GM19025 (cell line): ENCODE measurements at regions not wholly inside any gene's neighbourhood (a gene's known extent, or its start where the extent isn't known, plus 50 kb on each side); places are given as distances from the start of the nearest gene placed in this dataset.
"Not testable (repeated sequence)": the region's sequence is repeated elsewhere in the genome, so short reads cannot be mapped to it uniquely, and the experiment has no call there.

Experiments
- ATAC-seq: cut with Tn5 transposase; IDR thresholded peaks from one replicate; pipeline ENCODE4 v1.9.1; 2021; ENCODE audit warnings: mild to moderate bottlenecking, low read depth, moderate library complexity; ENCODE audit not compliant: unreplicated experiment

DNA sequence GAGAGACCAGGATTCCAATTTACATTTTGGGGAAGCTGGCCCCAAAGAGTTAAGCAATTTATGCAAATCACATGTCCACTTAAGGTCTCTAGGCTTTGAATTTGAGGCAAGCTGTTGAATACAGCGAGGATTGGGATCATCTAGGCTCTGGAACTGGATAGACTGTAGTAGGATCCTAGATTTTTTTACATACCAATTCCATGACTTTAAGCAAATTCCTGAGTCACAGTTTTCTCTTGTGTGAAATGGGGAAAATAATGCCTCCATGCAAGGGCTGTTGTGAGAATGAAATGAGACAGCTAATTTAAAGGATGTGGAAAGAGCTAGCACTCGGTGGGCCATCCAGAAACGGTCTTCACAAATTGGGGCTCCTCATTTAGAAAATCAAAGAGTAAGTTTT is 103.4 kb downstream of the MINAR1 start:
- no peak for ATAC-seq

DNA sequence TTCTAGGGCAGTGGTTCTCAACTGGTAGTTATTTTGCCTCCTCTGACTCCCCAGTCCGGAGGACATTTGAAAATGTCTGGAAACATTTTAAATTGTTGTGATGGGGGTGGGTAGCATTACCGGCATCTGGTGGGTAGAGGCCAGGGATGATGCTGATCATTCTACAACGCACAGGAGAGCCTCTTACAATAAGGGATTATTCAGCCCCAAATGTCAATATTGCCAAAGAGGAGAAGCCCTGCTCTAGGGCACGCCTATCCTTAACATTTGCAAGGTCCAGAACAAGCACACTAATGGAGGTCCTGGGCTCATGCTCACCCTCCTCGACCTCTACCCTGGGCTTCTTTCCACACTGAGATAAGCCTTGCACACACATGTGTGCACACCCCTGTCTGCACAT is 106.4 kb downstream of the MINAR1 start:
- no peak for ATAC-seq

DNA sequence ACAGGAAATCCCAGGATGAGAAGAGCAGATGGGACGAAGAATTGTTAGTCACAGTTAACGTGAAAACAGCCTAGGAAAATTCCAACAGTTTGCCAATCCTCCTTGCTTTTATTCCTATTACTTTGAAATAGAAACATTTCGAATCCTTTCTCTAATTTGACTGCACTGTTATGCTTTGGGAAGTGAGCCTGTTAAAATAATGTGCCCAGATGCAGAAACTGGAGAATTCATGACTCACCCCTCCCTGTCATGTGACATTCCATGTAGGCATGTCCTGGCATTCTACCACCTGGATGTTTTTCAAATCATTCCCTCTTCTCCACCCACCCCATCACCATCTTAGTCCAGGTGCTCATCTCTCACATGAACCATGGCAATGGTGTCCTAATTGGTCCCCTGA is 107.3 kb downstream of the MINAR1 start:
- no peak for ATAC-seq

DNA sequence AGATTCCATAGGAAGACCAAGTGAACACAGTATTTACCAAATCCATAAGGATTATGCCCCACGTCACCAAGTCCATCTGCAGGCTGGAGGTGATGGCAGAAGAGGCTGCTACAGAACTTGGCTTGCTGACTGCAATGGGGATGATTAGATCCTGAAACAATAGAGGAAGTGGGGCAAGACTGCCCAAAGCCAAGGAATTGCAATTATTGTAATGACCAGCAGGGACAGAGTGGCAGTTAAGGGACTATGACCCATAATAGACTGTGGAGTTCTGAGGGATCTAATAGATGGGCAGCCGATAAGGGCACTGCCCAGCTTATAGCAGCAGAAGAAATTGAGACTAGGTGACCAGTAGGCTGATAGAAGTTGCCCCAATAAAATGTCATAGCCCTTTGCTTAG is 108.4 kb downstream of the MINAR1 start:
- no peak for ATAC-seq

DNA sequence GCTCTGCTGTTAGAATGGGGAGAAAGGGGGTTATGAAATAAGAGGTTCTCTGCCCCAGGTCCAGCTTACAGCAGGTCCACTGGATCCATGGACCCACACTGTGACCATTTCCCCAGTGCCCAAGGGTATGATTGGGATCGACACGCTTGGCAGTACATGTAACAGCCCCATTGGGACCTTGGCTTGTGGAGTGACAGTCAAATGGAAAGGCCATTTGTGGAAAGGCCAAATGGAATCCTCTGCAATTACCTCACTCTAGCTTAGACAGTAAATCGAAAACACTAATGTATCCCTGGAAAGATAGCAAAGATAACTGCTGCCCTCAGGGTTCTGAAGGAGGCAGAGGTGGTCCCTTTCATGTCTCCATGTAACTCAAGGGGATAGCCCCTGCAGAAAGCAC is 109.1 kb downstream of the MINAR1 start:
- no peak for ATAC-seq

DNA sequence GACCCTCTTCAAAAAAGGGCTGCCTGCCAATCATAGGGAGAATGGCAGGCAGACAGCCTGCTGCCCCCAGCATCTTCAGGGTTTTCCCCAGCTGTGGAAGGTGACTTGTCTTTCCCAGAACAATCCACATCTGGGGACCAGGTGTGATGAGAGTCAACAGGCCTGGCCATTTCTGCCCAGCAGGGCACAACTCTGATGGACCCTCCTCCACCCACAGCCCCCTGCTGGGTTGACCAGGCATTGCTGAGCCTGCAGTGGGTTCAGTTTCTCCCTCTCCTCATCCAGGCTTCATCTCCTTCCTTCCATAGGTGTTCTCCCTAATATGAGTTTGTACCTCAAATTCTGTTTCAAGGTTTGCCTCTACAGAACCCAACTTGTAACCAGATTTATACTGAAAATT is 111.0 kb downstream of the MINAR1 start:
- ATAC-seq = no peak

DNA sequence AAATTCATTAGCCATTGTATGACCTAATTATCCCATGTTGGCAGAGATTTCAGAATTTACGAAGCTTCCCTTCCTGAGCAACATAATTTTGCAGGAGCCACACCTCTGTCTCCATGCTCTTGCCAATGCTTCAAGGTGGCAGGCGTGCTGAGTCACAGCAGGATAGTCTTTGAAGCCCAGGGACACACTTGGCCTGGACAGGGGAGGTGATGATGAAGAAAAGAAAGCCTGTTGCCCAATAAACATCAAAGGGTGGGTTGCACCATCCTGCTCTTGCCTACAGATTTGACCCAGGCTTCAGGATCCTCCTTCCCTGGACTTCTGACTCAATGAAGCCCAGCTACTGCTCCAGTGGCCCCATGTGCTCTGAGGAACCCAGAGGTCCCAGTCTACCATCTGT is 117.1 kb downstream of the MINAR1 start:
- no peak for ATAC-seq

DNA sequence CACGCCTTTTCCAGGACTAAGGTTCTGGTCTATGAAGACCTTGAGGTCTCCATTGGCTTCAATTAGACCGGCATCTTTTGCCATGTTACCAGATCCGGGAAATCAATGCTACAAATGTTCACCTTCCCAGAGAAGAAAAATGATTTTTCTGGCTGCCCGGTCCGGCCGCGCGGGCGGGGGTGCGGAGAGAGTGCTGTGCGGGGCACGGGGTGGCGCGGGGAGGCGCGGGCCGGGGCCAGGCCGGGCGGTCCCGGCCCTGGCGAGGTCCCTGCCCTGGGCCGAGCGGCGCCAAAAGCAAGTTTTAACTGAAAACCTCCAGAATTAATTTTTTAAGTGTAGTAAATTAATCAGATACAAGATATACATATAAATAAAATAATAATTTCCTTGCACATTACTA is 128.2 kb downstream of the MINAR1 start:
- ATAC-seq = no peak

DNA sequence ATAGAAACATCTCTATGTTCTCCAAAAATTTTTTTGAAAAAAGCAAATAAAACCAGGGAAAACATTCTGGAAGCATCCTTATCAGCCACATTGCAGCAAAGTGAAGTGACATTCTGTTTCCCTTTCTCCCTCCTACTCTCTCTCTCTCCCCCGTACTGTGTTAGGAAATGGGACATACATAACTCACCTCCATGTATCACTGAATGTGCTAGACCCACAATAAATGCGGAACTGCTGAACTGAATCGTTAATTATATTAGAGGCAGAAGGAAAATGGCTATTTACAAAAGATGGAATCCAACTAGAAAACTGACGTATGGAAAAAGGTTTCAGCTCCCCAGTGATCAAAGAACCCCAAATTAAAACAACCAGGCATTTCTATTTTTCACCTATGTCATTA is 129.8 kb downstream of the MINAR1 start:
- ATAC-seq = no peak

DNA sequence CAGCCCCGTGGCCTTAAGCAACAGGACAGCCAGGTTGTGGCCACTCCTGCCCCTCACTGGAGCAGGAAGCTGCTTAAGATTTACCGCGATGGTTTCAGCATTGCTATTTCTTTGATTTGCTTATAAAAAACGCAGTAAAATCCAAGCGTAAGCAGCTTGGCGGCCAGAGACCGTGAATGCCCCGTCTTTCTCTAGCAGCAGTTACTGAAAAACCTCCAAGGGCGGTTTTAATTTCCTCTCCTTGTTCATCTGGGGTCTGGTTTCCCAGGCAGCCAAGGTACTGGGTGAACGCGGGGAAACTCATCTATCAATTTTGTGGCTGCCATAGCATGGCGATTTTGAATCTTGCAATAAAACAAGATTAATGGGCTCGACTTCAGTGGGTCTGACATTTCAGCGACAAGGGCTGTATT is 130.3 kb downstream of the MINAR1 start:
- no peak for ATAC-seq

DNA sequence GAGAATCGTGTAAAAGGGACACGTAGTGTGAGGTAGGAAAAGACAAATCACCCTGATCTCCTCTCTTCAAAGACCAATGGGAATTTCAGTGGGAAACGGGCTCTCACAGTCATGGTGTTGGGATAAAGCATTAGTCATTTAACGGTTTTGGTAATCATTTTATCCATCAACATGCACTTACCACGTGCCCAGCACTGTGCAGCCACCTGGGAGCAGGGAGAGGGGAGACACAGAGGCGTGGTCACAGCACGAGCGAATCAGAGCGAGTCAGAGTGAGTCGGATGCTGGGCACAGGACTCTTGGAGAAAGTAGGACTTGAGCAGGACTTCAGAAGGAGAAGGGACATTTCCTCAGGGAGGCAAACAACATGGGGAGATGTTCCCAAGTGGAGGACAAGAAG is 130.8 kb downstream of the MINAR1 start:
- no peak for ATAC-seq

DNA sequence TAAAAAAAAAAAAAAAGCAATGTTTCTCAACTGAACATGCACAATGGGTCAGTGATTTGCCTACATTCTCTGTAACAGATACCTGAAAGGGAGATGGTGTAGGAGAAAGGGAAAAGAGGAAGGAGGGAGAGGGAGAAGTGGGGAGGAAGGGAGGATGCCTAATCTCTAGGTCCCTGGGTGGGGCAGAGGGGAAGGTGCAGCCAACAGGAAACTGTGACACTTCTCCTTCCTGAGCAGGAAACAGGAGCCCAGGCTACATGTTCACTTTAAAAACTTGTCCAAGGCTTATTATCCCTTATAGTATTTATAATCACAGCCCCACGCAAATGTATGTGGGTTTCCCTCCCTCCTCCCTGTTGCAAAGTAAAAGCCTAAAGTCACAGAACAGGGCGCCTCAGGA is 137.9 kb downstream of the MINAR1 start:
- ATAC-seq = no peak

DNA sequence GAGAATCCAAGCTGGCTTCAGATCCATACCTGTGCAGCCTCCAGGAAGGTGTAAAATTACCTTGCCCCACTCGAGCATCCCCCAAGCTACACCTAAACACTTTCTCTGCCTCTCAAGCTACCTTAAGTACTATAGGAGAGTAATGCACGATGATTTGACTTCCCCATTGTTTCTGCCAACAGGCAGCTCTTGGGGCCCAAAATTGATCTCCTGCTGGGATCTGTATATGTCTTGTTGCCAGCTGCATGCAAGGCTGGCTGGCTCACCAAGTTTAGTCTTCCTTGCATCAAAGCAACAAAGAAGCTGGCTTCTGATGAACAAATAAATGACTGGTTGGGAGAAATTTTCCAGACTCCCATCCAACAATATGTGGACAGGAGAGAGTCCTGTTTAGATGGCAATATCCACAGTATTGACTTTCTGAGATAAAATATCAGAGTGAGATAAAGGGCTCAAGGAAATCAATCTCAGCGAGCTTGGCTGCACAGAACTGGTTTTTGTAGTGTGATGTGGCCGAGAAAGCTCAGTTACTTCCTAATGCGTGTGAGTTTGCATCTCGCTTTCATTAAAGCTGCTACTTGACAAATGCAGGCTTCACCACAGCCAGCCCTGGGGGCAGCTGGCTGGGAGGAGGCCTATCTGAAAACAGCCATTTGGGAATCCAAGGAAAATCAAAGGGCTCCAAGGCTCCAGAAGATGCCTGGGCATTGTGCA is 140.7 kb downstream of the MINAR1 start:
- no peak for ATAC-seq

DNA sequence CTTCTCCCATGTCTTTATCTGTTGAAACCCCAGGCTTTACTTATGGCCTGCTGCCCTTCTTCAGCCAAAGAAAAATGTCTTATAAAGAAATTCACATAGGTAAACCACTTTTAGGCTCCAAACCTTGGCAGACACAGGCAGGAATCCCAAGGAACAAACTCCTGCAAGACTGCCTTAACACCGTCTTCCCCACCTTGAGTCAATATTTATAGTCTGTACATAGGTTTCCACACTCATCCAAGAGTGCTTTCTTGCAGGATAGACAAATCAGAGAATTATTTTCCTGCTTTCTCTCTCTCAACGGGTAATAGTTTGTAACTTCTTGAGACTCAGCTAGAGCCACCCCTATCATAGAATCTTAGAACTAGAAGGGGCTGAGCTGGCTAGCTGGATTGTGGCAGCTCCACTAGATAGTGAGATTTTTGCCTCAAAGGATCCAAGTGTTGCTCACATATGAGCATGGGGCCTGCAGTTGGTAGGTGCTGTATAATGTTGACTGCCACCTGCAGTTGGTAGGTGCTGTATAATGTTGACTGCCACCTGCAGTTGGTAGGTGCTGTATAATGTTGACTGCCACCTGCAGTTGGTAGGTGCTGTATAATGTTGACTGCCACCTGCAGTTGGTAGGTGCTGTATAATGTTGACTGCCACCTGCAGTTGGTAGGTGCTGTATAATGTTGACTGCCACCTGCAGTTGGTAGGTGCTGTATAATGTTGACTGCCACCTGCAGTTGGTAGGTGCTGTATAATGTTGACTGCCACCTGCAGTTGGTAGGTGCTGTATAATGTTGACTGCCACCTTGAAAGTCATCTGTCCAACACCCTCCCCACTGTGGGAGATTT is 142.5 kb downstream of the MINAR1 start:
- not testable (repeated sequence) for ATAC-seq

DNA sequence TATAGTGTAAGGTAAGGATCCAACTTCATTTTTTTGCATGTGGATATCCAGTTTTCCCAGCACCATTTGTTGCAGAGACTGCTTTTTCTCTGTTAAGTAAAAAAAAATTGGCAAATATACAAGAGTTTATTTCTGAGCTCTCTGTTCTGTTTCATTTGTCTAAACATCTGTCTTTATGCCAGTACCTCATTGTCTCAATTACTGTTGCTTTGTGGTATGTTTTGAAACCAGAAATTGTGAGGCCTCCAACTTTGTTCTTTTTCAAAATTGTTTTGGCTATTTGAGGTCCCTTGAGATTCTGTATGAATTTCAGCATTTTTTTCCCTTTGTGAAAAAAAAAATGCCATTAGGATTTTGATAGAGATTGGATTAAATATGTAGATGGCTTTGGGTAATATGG is 150.5 kb downstream of the MINAR1 start:
- no peak for ATAC-seq

DNA sequence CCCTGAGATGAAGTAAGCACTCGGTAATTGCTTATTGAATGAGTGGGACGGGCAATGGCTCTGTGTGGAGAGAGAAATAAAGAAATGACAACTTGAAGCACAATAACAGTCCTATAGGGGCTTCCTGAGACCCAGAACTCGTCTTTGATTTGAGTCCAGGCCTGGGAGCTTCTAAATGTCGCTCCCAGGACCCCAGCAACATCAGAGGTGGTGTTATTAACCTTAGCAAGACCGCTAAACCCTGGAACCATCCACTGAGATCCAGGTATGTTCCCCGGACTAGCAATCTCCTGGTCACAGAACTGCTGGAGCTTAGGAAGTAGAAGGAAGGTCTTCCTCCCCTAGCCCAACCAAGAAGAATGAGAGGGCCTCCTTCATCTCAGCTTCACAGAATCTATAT is 160.0 kb downstream of the MINAR1 start:
- no peak for ATAC-seq

DNA sequence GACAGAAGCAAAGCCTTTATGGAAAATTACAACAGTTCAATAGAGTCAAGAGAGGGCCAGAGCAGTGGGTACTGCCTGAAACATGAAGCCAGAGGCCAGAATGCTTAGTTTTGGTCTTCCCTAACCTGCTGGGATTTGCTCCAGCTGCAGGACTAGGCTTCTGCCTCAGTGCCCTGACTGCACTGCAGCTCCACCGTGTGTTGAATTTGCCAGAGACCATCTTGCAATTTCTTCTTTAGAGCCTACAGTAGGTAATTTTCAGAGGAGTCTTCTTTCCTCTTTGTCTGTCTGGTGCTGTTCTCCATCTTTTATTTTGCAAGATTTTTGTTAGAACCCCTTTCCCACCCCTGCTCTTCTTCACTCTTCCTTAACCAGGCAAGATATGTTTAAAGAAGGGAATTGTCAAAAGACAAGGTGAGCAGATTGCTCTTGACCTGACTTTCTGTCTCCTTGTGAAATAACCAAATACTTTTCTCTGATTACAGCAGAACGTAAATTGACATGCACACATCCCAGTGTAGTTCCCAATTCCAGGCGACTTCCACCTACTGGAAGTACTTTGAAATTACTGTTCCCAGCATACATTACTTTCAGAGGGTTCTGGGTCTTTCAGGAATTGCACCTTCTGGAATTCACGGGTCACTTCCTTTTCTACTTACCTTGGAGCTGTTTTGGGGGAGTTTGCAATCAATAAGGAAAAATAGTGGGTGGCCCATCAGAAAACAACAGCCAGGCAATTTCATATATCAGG is 161.2 kb downstream of the MINAR1 start:
- no peak for ATAC-seq

DNA sequence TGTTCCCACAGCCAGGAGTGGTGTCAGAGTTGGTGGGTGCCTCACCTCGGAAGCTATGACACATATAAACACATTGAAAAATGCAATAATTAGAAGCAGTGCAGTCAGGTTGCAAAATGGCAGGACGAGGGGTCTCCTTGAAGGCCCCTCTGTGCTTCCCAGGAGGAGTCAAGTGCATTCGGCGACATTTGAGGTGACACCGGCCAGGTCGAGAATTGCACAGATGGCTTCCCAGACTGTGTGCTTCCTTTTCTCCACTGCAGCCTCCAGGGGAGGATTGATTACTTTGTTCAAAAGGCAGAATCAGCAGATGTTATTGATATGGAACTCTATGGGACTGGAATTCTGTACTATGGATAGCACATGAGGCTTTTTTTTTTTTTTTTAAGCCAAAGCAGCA is 163.2 kb downstream of the MINAR1 start:
- ATAC-seq = no peak

DNA sequence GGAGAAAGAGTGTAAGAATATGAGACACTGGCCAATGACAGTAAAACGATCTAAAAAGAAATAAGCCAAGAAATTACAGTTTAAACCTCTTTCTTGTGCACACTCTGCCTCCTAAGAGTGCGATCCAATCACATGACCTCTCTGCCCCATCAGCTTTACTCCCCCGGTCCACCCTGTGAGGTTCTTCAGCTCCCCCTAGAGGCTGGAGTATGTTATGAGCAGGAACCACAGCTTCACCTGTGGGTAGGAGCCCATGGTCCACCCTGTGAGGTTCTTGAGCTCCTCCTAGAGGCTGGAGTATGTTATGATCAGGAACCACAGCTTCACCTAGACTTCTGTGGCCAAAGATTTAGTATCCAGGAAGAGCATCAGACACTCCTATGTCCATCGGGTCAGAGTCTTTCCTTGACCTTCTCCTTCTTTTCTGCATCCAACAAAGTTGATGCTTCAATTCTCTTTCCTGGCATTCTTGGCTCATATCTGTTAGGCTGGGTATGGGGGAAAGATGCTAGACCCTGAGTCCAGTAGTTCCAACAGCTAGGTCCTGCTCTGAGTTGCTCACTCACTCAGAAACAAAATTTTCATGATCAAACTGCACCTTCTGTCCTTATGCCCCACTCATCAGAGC is 164.0 kb downstream of the MINAR1 start:
- peak; percentile 88 for ATAC-seq

DNA sequence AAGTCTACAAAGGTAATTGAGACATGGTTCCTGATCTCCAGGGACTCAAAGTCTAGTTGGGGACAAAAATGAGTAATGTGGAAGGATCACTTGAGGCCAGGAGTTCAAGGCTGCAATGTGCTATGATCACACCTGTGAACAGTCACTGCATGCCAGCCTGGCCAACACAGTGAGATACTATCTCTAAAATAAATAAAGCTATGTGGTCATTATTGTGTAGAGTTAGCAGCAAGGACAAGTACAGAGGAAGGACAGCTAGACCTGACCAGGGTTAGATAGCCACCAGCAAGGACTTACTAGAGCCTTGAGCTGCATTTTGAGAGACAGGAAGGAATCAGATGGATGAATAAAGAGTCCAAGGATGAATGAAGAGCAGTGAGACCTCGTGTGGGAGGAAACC is 166.5 kb downstream of the MINAR1 start:
- no peak for ATAC-seq
